ENCODE measurements at regions not wholly inside any gene's neighbourhood (a gene's known extent, or its start where the extent isn't known, plus 50 kb on each side); places are given as distances from the start of the nearest gene placed in this dataset.

DNA sequence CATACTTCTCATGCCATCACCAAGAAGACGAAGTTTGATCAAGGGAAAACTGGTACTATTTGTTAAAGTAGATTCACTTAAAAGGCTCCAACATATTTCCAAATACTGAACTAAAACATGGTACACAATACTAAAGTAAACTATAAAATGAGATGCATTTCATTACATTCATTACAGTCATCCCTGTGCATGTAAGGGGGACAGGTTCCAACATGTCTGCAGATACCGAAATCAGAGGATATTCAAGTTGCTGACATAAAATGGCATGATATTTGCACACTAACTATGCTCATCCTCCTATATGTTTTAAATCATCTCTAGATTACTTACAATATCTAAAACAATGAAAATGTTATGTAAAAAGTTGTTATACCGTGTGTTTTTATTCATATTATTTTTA is 893.9 kb upstream of the MANEA start:
- Histone ChIP-seq H3K79me2 (replicated peaks; ENCODE audit: insufficient read depth, low read length) (no peaks in the 10 kb centered on the region), H3K9me3 (ENCODE audit: low read length) (no peaks in the 10 kb centered on the region), H2AFZ (ENCODE audit: low read depth, low read length) (no peak overlapping the region), H3F3A (ENCODE audit: insufficient read depth, low read length, poor library complexity, severe bottlenecking) (no peaks in the 10 kb centered on the region), H4K20me1 (ENCODE audit: insufficient read depth) (no peaks in the 10 kb centered on the region), H3K9me2 (ENCODE audit: insufficient read depth, low read length) (no peaks in the 10 kb centered on the region), H3K9ac (ENCODE audit: low read length) (no peak overlapping the region), H3K27ac (ENCODE audit: low read length) (no peak overlapping the region), H3K27me3 (ENCODE audit: insufficient read depth, low read depth, low read length) (no peaks in the 10 kb centered on the region), H3K4me3 (ENCODE audit: low read length) (no peak overlapping the region), H3K36me3 (ENCODE audit: insufficient read depth, low read length) (no peaks in the 10 kb centered on the region), H3K4me2 (ENCODE audit: low read length) (no peak overlapping the region)
- TF ChIP-seq EP300 (conservative IDR thresholded peaks at IDR 0.05; ENCODE audit: poor library complexity, severe bottlenecking) (no peak), SMC3 (conservative IDR thresholded peaks at IDR 0.05; ENCODE audit: poor library complexity) (no peak), RAD21 (conservative IDR thresholded peaks at IDR 0.05) (no peak), EZH2 (IDR thresholded peaks at IDR 0.05; ENCODE audit: borderline replicate concordance, insufficient read depth, low read length, poor library complexity, severe bottlenecking) (no peak), TAF1 (IDR thresholded peaks at IDR 0.05; ENCODE audit: low read depth) (no peak), POLR2AphosphoS5 (IDR thresholded peaks at IDR 0.05) (no peak)
- TF ChIP-seq, protein P1, sequence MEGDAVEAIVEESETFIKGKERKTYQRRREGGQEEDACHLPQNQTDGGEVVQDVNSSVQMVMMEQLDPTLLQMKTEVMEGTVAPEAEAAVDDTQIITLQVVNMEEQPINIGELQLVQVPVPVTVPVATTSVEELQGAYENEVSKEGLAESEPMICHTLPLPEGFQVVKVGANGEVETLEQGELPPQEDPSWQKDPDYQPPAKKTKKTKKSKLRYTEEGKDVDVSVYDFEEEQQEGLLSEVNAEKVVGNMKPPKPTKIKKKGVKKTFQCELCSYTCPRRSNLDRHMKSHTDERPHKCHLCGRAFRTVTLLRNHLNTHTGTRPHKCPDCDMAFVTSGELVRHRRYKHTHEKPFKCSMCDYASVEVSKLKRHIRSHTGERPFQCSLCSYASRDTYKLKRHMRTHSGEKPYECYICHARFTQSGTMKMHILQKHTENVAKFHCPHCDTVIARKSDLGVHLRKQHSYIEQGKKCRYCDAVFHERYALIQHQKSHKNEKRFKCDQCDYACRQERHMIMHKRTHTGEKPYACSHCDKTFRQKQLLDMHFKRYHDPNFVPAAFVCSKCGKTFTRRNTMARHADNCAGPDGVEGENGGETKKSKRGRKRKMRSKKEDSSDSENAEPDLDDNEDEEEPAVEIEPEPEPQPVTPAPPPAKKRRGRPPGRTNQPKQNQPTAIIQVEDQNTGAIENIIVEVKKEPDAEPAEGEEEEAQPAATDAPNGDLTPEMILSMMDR (IDR thresholded peaks at IDR 0.05; ENCODE audit: poor library complexity, severe bottlenecking): no peak

DNA sequence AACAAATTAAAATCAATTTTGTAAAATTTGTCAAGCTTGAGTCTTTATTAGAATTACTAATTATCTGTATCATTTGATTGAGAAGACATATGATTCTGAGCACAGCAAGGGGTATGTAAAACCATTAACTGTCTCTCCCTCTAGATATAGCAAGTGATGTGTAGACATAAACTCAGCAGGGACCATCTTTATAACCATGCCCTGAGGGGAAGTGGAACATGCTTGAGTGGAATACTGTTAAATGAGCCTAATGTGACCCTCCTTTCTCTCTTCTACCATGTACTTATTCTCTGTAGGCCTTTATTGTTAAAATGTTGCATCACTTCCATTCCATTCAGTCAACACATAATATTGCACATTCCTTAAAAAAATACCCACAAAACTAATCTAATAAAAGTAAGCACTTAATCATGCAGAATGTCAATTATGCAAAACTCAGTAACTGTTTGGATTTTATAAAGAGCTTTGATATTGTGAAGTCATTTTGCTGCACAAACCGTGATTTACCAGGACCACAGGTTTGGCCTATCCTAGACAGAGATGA is 896.6 kb upstream of the MANEA start:
- no peaks in the 10 kb centered on the region for H3K27me3 ChIP-seq (ENCODE audit: insufficient read depth, low read depth, low read length)
- H3K9ac ChIP-seq (ENCODE audit: low read length): no peak overlapping the region
- H3K9me2 ChIP-seq (ENCODE audit: insufficient read depth, low read length): no peaks in the 10 kb centered on the region
- no peaks in the 10 kb centered on the region for H3K36me3 ChIP-seq (ENCODE audit: insufficient read depth, low read length)
- TF ChIP-seq TAF1 (IDR thresholded peaks at IDR 0.05; ENCODE audit: low read depth): no peak
- no peak for TF ChIP-seq EZH2 (IDR thresholded peaks at IDR 0.05; ENCODE audit: borderline replicate concordance, insufficient read depth, low read length, poor library complexity, severe bottlenecking)
- TF ChIP-seq RAD21 (conservative IDR thresholded peaks at IDR 0.05): no peak
- TF ChIP-seq MXI1 (conservative IDR thresholded peaks at IDR 0.05; ENCODE audit: poor library complexity, severe bottlenecking): no peak
- TF ChIP-seq, protein P2, sequence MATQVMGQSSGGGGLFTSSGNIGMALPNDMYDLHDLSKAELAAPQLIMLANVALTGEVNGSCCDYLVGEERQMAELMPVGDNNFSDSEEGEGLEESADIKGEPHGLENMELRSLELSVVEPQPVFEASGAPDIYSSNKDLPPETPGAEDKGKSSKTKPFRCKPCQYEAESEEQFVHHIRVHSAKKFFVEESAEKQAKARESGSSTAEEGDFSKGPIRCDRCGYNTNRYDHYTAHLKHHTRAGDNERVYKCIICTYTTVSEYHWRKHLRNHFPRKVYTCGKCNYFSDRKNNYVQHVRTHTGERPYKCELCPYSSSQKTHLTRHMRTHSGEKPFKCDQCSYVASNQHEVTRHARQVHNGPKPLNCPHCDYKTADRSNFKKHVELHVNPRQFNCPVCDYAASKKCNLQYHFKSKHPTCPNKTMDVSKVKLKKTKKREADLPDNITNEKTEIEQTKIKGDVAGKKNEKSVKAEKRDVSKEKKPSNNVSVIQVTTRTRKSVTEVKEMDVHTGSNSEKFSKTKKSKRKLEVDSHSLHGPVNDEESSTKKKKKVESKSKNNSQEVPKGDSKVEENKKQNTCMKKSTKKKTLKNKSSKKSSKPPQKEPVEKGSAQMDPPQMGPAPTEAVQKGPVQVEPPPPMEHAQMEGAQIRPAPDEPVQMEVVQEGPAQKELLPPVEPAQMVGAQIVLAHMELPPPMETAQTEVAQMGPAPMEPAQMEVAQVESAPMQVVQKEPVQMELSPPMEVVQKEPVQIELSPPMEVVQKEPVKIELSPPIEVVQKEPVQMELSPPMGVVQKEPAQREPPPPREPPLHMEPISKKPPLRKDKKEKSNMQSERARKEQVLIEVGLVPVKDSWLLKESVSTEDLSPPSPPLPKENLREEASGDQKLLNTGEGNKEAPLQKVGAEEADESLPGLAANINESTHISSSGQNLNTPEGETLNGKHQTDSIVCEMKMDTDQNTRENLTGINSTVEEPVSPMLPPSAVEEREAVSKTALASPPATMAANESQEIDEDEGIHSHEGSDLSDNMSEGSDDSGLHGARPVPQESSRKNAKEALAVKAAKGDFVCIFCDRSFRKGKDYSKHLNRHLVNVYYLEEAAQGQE (IDR thresholded peaks at IDR 0.05; ENCODE audit: borderline replicate concordance): no peak
- TF ChIP-seq SMC3 (conservative IDR thresholded peaks at IDR 0.05; ENCODE audit: poor library complexity): no peak
- no peak for TF ChIP-seq POLR2AphosphoS5 (IDR thresholded peaks at IDR 0.05)
- TF ChIP-seq EP300 (conservative IDR thresholded peaks at IDR 0.05; ENCODE audit: poor library complexity, severe bottlenecking): no peak
- TF ChIP-seq, protein P1 (IDR thresholded peaks at IDR 0.05; ENCODE audit: poor library complexity, severe bottlenecking): no peak
- H4K20me1 ChIP-seq (ENCODE audit: insufficient read depth): no peaks in the 10 kb centered on the region
- H3K4me3 ChIP-seq (ENCODE audit: low read length): no peak overlapping the region
- H3F3A ChIP-seq (ENCODE audit: insufficient read depth, low read length, poor library complexity, severe bottlenecking): no peaks in the 10 kb centered on the region
- H3K4me2 ChIP-seq (ENCODE audit: low read length): no peak overlapping the region
- H3K9me3 ChIP-seq (ENCODE audit: low read length): no peaks in the 10 kb centered on the region
- no peak overlapping the region for H3K27ac ChIP-seq (ENCODE audit: low read length)
- H3K79me2 ChIP-seq (replicated peaks; ENCODE audit: insufficient read depth, low read length): no peaks in the 10 kb centered on the region
- no peak overlapping the region for H2AFZ ChIP-seq (ENCODE audit: low read depth, low read length)

Data from neural cell (in vitro differentiated cells).